Endothelial cell of umbilical vein (primary cell): ENCODE measurements at regions not wholly inside any gene's neighbourhood (a gene's known extent, or its start where the extent isn't known, plus 50 kb on each side); places are given as distances from the start of the nearest gene placed in this dataset.

Experiments used
- BruUV-seq: library from RNA; stranded (reverse); fragments of 400-500 nt; replicated peaks from 2 replicates; lab custom pipeline; 2021; lab: Mats Ljungman, UMichigan
- CTCF ChIA-PET: fragments of 300-600, 350-600 bp; sonication (Branson Sonifier 250); formaldehyde crosslinking; loops from one replicate; lab custom pipeline; 2021; ENCODE audit warnings: antibody characterized with exemption, inconsistent platforms; lab: Charles Lee
- POLR2A ChIA-PET: fragments of 300-600, 350-600 bp; sonication (Branson Sonifier 250); formaldehyde crosslinking; loops from one replicate; lab custom pipeline; 2021; ENCODE audit warnings: antibody characterized with exemption, inconsistent platforms; lab: Charles Lee
- DNase-seq: peaks from one replicate; pipeline ENCODE4 v3.0.0-alpha.2; 2011; ENCODE audit warnings: low read depth, low spot score
- FAIRE-seq: peaks from 2 replicates; lab custom pipeline; 2011; peaks lifted over from hg19 to GRCh38; lab: Jason Lieb, UNC
- H2AFZ ChIP-seq: 2 replicates; pipeline ENCODE4 v1.6.0; 2012; ENCODE audit warnings: low read depth, low read length, control low read depth, inconsistent platforms
- H3K27ac ChIP-seq: 2 replicates; pipeline ENCODE4 v1.5.1; 2011; ENCODE audit warnings: low read depth, mild to moderate bottlenecking, control low read depth, low read length, moderate library complexity; ENCODE audit not compliant: insufficient read depth
- H3K27me3 ChIP-seq, 2 experiments: 2 replicates each; pipeline versions ENCODE4 v1.6.0 to v1.6.1; 2011; ENCODE audit warnings: low read length in 2 of 2, mixed read lengths in 1 of 2; ENCODE audit not compliant: control insufficient read depth in 2 of 2, insufficient read depth in 2 of 2
- H3K36me3 ChIP-seq, 2 experiments: 2 replicates in 1 of 2; 3 replicates in 1 of 2; pipeline ENCODE4 v1.5.1; 2011; ENCODE audit warnings: low read length in 2 of 2, mild to moderate bottlenecking in 1 of 2, moderate library complexity in 1 of 2; ENCODE audit not compliant: control insufficient read depth in 2 of 2, insufficient read depth in 2 of 2; ENCODE audit errors: extremely low read depth in 1 of 2
- H3K4me1 ChIP-seq: 3 replicates; pipeline ENCODE4 v1.5.1; 2011; ENCODE audit warnings: mild to moderate bottlenecking, low read length; ENCODE audit not compliant: control insufficient read depth, insufficient read depth; ENCODE audit errors: extremely low read depth
- H3K4me2 ChIP-seq: 2 replicates; pipeline ENCODE4 v1.6.1; 2011; ENCODE audit warnings: low read length, control low read depth, mixed read lengths; ENCODE audit not compliant: insufficient read depth
- H3K4me3 ChIP-seq, 3 experiments: fragments of 200-600 bp in 1 of 3; sonication (generic), shearing (Covaris generic) in 1 of 3; replicated peaks in 1 of 3; 2 replicates each; pipeline ENCODE4 v1.5.1; 2011 to 2016; ENCODE audit warnings: control low read depth in 3 of 3, low read length in 3 of 3, mild to moderate bottlenecking in 2 of 3, inconsistent platforms in 1 of 3, low read depth in 1 of 3, moderate library complexity in 1 of 3; ENCODE audit not compliant: insufficient read depth in 1 of 3
- H3K79me2 ChIP-seq: 2 replicates; pipeline ENCODE4 v1.6.0; 2012; ENCODE audit warnings: low read length, inconsistent platforms; ENCODE audit not compliant: control insufficient read depth, insufficient read depth
- H3K9ac ChIP-seq: replicated peaks from 2 replicates; pipeline ENCODE3; 2011; ENCODE audit warnings: low read length, control low read depth; ENCODE audit not compliant: insufficient read depth; ENCODE audit errors: extremely low read depth
- H3K9me1 ChIP-seq: replicated peaks from 3 replicates; pipeline ENCODE4 v1.6.0; 2011; ENCODE audit warnings: mild to moderate bottlenecking, low read length; ENCODE audit not compliant: control insufficient read depth, insufficient read depth; ENCODE audit errors: extremely low read depth
- H3K9me3 ChIP-seq: replicated peaks from 2 replicates; pipeline ENCODE4 v1.5.1; 2012; ENCODE audit warnings: low read length, inconsistent platforms; ENCODE audit not compliant: control insufficient read depth, insufficient read depth
- H4K20me1 ChIP-seq: replicated peaks from 2 replicates; pipeline ENCODE3; 2011; ENCODE audit warnings: mild to moderate bottlenecking, low read length; ENCODE audit not compliant: control insufficient read depth, insufficient read depth; ENCODE audit errors: extremely low read depth
- FOS ChIP-seq: IDR thresholded peaks from 2 replicates; pipeline ENCODE4 v1.6.1; 2011; ENCODE audit warnings: mild to moderate bottlenecking, low read length, moderate library complexity, borderline replicate concordance; ENCODE audit not compliant: insufficient read depth
- GATA2 ChIP-seq: IDR thresholded peaks from 2 replicates; pipeline ENCODE4 v1.7.0; 2011; ENCODE audit warnings: low read depth, mild to moderate bottlenecking, moderate library complexity, mixed read lengths, low read length; ENCODE audit not compliant: insufficient read length, insufficient read depth
- JUN ChIP-seq: IDR thresholded peaks from 2 replicates; pipeline ENCODE4 v1.6.1; 2011; ENCODE audit warnings: borderline replicate concordance, low read depth; ENCODE audit not compliant: insufficient read length, insufficient read depth
- MYC ChIP-seq: IDR thresholded peaks from one replicate; pipeline ENCODE4 v1.6.1; 2011; ENCODE audit warnings: mild to moderate bottlenecking, low read depth, low read length
- POLR2A ChIP-seq: IDR thresholded peaks from 2 replicates; pipeline ENCODE4 v1.6.1; 2012; ENCODE audit warnings: low read depth, mild to moderate bottlenecking, control low read depth, low read length
- POLR2AphosphoS5 ChIP-seq: IDR thresholded peaks from 2 replicates; pipeline ENCODE4 v1.6.1; 2012; ENCODE audit warnings: low read depth, mild to moderate bottlenecking, control low read depth, low read length, moderate library complexity; ENCODE audit not compliant: insufficient read depth
- dilution Hi-C: fragments of 300-500 bp; cut with MboI; formaldehyde crosslinking; loops from one replicate; pipeline ENCODE4 v1.15.0; 2019; ENCODE audit warnings: low sequenced_read_pairs; ENCODE audit not compliant: extremely low pct_ligation_motif_present
- intact Hi-C: fragments of 100-400 bp; cut with micrococcal nuclease; formaldehyde crosslinking; loops from one replicate; pipeline ENCODE4 v1.10.0; 2022
- TF ChIP-seq, protein P1 (sequence below): IDR thresholded peaks from 2 replicates; pipeline ENCODE4 v1.6.1; 2011; ENCODE audit not compliant: insufficient read depth, insufficient read length
- TF ChIP-seq, protein P2 (sequence below), 2 donors: IDR thresholded peaks; 1 replicate in 1 of 2; 2 replicates in 1 of 2; pipeline ENCODE4 v1.5.1; 2011; ENCODE audit warnings: low read length in 2 of 2, mild to moderate bottlenecking in 2 of 2, moderate library complexity in 2 of 2, control low read depth in 1 of 2, inconsistent platforms in 1 of 2, low read depth in 1 of 2; ENCODE audit not compliant: insufficient read depth in 1 of 2; ENCODE audit errors: extremely low read depth in 1 of 2

DNA sequence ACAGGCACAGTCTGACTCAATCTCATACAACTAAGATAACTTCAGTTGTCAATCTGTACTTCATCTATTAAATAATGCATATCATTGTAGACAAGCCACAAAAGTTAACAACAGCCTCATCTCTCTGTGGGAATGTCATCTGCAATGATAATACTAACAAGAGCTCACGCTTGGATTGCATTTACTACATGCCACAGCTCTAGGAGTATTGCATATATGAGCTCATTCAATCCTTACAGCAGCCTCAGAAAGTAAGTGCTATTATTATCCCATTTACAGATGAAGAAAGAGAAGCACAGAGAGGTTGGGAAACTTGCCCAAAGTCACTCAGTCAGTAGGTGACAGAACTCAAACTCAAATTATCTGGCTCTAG, 105.7 kb upstream of the GUCA2B start:
- no peak overlapping the region for H3K27ac ChIP-seq
- H3K27me3 ChIP-seq: peaks cover 5 to 12% of the 10 kb centered on the region in 2 experiments
- CTCF ChIA-PET: no interaction called here
- no peak overlapping the region for H3K4me2 ChIP-seq
- FAIRE-seq: no peak
- no peak overlapping the region for H3K4me3 ChIP-seq
- H3K9ac ChIP-seq: no peak overlapping the region
- H2AFZ ChIP-seq: no peak overlapping the region
- POLR2A ChIA-PET: no interaction called here
- H3K79me2 ChIP-seq: no peaks in the 10 kb centered on the region
- H3K4me1 ChIP-seq: no peaks in the 10 kb centered on the region
- TF ChIP-seq, protein P1, sequence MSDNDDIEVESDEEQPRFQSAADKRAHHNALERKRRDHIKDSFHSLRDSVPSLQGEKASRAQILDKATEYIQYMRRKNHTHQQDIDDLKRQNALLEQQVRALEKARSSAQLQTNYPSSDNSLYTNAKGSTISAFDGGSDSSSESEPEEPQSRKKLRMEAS: no peak
- TF ChIP-seq, protein P2, sequence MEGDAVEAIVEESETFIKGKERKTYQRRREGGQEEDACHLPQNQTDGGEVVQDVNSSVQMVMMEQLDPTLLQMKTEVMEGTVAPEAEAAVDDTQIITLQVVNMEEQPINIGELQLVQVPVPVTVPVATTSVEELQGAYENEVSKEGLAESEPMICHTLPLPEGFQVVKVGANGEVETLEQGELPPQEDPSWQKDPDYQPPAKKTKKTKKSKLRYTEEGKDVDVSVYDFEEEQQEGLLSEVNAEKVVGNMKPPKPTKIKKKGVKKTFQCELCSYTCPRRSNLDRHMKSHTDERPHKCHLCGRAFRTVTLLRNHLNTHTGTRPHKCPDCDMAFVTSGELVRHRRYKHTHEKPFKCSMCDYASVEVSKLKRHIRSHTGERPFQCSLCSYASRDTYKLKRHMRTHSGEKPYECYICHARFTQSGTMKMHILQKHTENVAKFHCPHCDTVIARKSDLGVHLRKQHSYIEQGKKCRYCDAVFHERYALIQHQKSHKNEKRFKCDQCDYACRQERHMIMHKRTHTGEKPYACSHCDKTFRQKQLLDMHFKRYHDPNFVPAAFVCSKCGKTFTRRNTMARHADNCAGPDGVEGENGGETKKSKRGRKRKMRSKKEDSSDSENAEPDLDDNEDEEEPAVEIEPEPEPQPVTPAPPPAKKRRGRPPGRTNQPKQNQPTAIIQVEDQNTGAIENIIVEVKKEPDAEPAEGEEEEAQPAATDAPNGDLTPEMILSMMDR (IDR thresholded peaks at IDR 0.05; ENCODE audit: extremely low read depth in 1 of 2, insufficient read depth in 1 of 2, low read depth in 1 of 2, low read length in 2 of 2): no peak
- no peak for TF ChIP-seq JUN
- no peak for TF ChIP-seq MYC
- TF ChIP-seq POLR2A: no peak
- TF ChIP-seq FOS: no peak
- no peak for TF ChIP-seq GATA2
- TF ChIP-seq POLR2AphosphoS5: no peak
- no peaks in the 10 kb centered on the region for H3K9me3 ChIP-seq
- no peak for DNase-seq
- BruUV-seq: no TSS peak
- no peaks in the 10 kb centered on the region for H3K36me3 ChIP-seq
- intact Hi-C loops: no loop called here
- no peaks in the 10 kb centered on the region for H3K9me1 ChIP-seq
- no peaks in the 10 kb centered on the region for H4K20me1 ChIP-seq
- dilution Hi-C loops: no loop called here
